Bronchial epithelial cell (primary cell): ENCODE measurements at regions not wholly inside any gene's neighbourhood (a gene's known extent, or its start where the extent isn't known, plus 50 kb on each side); places are given as distances from the start of the nearest gene placed in this dataset.

Source experiments
- DNase-seq: peaks from one replicate; pipeline ENCODE4 v3.0.0-alpha.2; 2010; ENCODE audit warnings: low read depth
- FAIRE-seq: peaks from 2 replicates; lab custom pipeline; 2011; peaks lifted over from hg19 to GRCh38; lab: Jason Lieb, UNC
- H3K27me3 ChIP-seq: 2 replicates; pipeline ENCODE4 v1.5.1; 2011; ENCODE audit warnings: low read length; ENCODE audit not compliant: control insufficient read depth, insufficient read depth
- H3K36me3 ChIP-seq: 2 replicates; pipeline ENCODE4 v1.5.1; 2011; ENCODE audit warnings: low read length; ENCODE audit not compliant: control insufficient read depth, insufficient read depth
- H3K4me3 ChIP-seq: 2 replicates; pipeline ENCODE4 v1.5.1; 2011; ENCODE audit warnings: mild to moderate bottlenecking, low read depth, low read length, control low read depth
- TF ChIP-seq, protein P1 (sequence below): IDR thresholded peaks from 2 replicates; pipeline ENCODE4 v1.5.1; 2011; ENCODE audit warnings: mild to moderate bottlenecking, moderate library complexity, low read length, control low read depth, inconsistent platforms; ENCODE audit not compliant: insufficient read depth, severe bottlenecking

DNA sequence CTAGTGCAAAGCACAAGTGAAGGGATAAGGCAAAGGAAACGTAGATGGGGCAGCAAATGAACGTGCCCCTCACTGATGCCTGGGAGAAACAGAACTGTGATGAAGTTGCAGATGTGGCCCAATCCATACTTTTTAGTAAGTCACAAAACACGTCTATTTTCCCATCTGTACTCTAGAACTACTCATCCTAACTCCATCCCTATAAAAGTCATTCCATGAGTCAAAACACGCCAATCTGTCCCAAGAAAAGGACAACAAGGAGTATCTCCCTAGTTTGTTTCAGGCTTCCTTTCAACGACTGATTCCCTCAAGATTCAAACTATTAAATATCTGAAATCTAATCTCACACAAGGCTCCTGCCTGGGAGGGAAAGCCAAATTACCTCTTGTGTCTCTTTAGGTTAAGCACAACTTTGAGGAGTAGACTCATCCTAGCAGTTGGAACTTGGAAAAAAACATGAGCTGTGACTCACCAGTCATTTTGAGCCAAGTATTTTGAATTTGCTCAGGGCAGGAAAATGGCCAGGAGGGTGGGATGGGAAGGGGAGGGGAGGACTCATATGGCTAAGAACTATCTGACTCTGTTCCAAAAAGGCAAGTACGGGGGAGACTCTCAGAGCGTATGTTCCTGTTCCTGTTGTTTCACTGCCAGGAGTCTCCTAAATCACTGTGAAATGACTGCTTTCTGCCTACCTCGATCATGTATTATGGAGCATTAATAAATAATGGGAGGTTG is 214.5 kb upstream of the CAMK1G start:
- peak; percentile 96 for DNase-seq
- FAIRE-seq = peak; percentile 47
- Histone ChIP-seq H3K36me3 (no peaks in the 10 kb centered on the region), H3K4me3 (no peak overlapping the region), H3K27me3 (no peaks in the 10 kb centered on the region)
- TF ChIP-seq, protein P1, sequence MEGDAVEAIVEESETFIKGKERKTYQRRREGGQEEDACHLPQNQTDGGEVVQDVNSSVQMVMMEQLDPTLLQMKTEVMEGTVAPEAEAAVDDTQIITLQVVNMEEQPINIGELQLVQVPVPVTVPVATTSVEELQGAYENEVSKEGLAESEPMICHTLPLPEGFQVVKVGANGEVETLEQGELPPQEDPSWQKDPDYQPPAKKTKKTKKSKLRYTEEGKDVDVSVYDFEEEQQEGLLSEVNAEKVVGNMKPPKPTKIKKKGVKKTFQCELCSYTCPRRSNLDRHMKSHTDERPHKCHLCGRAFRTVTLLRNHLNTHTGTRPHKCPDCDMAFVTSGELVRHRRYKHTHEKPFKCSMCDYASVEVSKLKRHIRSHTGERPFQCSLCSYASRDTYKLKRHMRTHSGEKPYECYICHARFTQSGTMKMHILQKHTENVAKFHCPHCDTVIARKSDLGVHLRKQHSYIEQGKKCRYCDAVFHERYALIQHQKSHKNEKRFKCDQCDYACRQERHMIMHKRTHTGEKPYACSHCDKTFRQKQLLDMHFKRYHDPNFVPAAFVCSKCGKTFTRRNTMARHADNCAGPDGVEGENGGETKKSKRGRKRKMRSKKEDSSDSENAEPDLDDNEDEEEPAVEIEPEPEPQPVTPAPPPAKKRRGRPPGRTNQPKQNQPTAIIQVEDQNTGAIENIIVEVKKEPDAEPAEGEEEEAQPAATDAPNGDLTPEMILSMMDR = no peak

DNA sequence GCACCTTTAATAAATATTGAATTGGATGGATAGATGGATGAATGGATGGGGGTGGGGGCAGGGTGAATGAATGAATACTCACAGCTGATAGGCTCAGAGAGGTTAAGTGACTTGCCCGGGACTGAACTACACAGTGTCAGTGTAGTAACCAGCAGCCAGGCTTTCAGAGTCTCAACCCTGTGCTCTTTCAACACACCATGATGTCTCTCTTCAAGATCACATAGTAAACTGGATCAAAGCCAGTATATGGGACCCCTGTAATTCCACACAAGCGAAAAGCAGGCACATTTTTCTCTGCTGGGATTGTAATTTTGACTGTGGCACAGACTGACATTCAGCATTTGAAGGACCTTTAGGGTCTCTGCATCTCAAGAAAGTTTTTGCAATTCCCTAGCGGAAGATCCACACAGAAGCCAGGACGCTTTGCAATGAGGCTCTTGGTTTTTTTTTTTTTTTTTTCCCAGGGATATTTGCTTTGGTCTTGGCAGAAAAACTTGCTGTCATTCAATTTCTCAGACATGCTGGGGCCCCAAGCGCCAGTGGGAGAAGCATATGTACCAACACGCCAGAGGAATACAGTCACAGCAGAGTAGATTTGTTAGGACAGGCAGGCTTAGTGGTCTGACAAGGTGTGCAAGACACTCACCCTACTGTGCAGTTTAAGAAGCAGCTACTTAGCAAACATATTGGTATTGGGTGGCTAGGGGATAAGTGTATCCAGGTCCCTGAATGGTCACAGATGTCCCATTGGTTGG is 213.1 kb upstream of the CAMK1G start:
- FAIRE-seq (peak; percentile 99), DNase-seq (peak; percentile 99)
- Histone ChIP-seq H3K27me3 (no peaks in the 10 kb centered on the region), H3K4me3 (no peak overlapping the region), H3K36me3 (no peaks in the 10 kb centered on the region)
- TF ChIP-seq, protein P1 = no peak

DNA sequence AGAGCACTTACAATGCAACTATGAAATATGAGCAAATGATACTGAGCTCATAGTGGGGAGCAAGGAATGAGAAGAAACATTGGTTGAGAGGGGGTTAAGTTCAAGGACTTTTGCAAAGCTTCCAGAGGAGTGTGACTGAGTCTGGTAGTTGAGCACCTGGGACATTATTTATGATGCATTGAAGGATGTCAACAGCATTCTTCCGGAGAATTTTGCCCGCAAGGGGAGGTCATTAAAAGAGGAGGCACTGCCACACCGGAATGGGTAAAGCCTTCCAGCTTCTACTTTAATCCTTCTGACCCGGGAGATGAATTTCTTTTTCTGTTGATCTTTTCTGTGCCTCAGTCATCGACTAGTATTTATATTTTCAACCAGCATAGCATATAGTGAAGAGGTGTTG is 208.4 kb upstream of the CAMK1G start:
- FAIRE-seq = no peak

DNA sequence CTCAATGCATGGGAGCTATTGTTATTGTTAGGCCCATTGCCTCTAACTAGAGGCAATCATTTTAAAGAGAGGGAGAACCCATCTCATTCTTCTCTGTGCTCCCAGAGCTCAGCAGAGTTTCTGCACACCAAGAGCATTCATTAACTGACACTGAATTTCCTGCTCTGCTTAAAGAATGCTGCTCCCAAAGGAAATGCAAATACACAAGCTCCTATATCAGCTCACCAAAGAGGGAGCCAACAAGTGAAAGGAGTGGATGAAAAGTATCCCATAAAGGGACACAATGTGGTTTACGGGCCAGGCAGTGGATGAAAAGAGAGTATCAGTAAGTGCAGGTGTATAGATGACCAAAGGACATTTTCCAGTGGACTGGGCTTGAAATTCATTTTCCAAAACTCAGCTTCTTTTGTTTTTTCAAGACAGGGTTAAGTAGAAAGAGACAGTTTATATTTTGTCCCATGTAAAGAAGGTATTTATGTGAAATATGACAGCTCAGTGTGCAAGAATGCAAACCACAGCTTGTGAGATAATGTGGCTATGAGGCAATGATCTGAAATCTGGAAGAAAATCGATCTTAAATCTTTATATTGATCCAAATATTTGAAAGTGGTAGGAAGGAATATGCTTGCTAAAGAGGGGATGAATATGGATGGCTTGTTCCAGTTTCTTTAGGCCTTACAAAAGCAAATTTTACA is 207.7 kb upstream of the CAMK1G start:
- no peak for FAIRE-seq
- H3K36me3 ChIP-seq = no peaks in the 10 kb centered on the region
- DNase-seq = peak; percentile 74
- H3K4me3 ChIP-seq = no peak overlapping the region
- H3K27me3 ChIP-seq = no peaks in the 10 kb centered on the region
- TF ChIP-seq, protein P1 = no peak

More for the DNA sequence above, 208.4 kb upstream of the CAMK1G start:
- TF ChIP-seq, protein P1 = no peak
- DNase-seq = no peak
- Histone ChIP-seq H3K4me3 (no peak overlapping the region), H3K36me3 (no peaks in the 10 kb centered on the region), H3K27me3 (no peaks in the 10 kb centered on the region)

DNA sequence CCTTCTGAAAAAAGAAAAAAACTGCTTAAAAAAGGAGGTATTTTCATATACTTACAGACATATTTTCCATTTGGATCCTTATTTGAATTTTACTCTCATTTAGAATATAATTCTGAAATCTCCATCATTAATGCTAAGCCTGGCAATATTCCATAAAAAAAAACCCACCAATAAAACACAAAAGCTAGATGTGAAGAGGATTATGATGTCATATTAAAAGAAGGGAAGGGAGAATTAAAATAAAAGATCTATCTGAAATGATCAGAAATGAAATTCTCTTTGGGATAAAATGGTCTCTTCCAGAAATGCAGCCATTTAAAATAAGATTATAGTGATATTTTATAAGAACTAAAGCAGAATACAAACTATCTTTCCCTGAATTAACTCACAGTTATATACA is 206.7 kb upstream of the CAMK1G start:
- DNase-seq (no peak), FAIRE-seq (no peak)
- TF ChIP-seq, protein P1 = no peak
- no peak overlapping the region for H3K4me3 ChIP-seq
- no peaks in the 10 kb centered on the region for H3K36me3 ChIP-seq
- H3K27me3 ChIP-seq = no peaks in the 10 kb centered on the region
